HG02623 (cell line): ENCODE measurements at regions not wholly inside any gene's neighbourhood (a gene's known extent, or its start where the extent isn't known, plus 50 kb on each side); places are given as distances from the start of the nearest gene placed in this dataset.
A peak's percentile ranks its signal among the peaks of the same experiment; 100 is the strongest.
"Not testable (repeated sequence)": the region's sequence is repeated elsewhere in the genome, so short reads cannot be mapped to it uniquely, and the experiment has no call there.

Experiments used
- ATAC-seq: cut with Tn5 transposase; IDR thresholded peaks from one replicate; pipeline ENCODE4 v1.9.1; 2021; ENCODE audit warnings: moderate library complexity; ENCODE audit not compliant: unreplicated experiment

- ATAC-seq = no peak
Measured at GRCh38 chr22:48061726-48062125, 1299.3 kb downstream of the TBC1D22A start.

GRCh38 chr22:48060266-48060665 is 1297.8 kb downstream of the TBC1D22A start:
- ATAC-seq = no peak

DNA sequence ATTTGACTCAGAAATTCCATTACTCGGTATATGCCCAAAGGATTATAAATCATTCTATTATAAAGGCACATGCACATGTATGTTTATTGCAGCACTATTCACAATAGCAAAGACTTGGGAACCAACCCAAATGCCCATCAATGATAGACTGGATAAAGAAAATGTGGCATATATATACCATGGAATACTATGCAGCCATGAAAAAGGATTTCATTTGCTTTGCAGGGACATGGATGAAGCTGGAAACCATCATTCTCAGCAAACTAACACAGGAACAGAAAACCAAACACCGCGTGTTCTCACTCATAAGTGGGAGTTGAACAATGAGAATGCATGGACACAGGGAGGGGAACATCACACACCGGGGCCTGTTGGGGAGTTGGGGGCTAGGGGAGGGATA is 1297.1 kb downstream of the TBC1D22A start:
- ATAC-seq = not testable (repeated sequence)

- ATAC-seq = no peak
Measured at GRCh38 chr22:48057116-48057835, 1294.8 kb downstream of the TBC1D22A start.

- ATAC-seq = no peak
Measured at GRCh38 chr22:48055827-48056226, 1293.4 kb downstream of the TBC1D22A start.

DNA sequence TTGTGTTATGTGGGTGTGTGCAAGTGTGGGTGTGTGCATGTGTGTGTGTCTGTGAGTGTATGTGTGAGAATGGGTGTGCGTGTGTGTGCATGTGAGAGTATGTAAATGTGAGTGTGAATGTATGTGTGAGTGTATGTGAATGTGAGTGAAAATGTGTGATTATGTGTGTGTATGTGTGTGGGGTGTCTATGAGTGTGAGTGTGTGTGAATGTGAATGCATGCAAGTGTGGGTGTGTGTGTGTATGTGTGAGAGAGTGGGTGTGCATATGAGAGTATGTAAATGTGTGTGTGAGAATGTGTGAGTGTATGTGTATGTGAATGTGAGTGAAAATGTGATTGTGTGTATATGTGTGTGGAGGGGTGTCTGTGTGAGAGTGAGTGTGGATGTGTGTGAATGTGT is 1292.7 kb downstream of the TBC1D22A start:
- no peak for ATAC-seq

DNA sequence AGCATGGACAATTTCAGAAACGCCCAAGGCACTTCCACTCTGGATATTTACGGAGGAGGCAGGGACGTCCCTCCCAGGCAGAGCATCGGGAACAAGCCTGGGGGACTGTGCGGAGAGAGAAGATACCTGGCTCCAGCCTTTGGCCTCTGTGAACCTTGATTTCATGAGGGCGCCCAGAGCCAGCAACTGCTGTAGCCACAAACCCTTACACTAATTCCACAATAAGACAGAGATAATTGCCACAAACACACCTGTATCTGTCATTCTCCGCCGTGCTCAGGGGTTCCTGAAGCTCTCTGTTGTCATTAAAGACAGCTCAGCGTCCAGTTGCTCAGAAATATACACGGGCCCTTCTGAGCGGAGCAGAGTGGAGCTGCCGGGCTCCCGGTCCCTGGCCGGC is 1292.1 kb downstream of the TBC1D22A start:
- no peak for ATAC-seq

GRCh38 chr22:48053973-48054372 is 1291.5 kb downstream of the TBC1D22A start:
- no peak for ATAC-seq

- ATAC-seq = no peak
Measured at GRCh38 chr22:48053486-48053885, 1291.0 kb downstream of the TBC1D22A start.

DNA sequence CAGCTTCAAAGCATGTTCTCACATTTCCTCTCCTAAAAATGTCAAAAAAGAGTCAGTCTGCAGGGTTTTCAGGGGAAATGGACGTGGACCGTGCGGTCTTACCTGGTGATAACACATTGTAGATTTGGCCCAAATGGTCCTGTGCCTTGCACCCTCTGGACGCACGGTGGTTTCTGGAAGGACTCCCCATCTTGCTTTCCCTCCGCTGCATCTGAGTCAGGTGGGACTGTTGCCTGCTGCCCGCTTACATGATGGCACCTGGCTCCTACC is 1290.1 kb downstream of the TBC1D22A start:
- ATAC-seq = no peak

DNA sequence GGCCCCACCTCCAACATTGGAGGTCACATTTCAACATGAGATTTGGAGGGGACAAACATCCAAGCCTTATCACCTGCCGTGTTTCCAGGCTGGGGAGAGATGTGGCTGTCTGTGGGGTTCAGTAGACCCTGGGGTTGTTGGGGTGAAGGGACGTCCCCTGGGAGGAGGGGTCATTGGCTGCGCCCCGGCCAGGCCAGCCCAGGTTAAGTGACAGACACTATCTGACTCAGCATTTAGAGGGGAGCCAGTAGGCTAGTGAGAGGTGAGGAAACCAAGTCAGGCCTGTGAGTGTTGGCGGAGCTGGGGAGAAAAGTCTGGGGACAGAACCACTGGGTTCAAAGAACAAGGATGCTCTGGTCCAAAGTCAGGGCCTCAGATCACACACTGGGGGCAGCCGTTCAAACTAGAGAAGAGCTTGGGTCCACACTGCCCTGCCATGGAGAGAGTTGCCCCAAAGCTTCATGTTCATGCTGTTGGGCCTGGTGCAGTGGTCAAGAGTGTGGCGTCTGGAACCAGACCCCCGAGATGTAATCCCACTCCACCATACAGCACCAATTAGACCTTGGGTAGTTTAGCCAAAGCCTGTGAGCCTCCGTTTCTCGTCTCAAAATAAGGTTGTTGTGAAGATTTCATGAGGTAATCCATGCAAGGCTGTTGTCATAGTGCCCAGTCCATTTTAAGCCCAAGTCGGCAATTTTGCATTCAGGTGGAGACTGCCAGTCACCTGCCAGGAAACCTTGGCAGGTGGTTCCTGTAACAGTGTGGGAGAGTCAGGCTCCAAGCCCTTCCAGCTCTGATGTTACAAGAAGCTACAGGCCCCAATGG is 1289.6 kb downstream of the TBC1D22A start:
- no peak for ATAC-seq

DNA sequence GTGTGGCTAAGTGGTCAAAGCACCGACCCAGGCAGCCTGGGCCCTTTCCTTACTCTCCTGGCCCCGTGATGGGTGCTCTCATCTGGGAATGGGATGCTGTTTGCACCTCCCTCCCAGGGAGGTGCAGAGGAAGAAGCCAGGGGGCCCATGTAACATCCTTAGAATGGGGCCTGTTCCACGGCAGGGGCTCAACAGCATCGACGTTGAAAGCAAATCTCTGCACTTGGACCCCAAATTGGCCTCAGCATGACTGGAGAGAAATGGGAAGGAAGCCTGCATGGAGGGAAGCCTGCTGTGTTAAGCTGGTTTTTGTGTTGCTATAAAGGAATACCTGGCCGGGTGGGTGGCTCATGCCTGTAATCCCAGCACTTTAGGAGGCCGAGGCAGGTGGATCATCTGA is 1288.4 kb downstream of the TBC1D22A start:
- no peak for ATAC-seq

- no peak for ATAC-seq
Measured at GRCh38 chr22:48049116-48049515, 1286.7 kb downstream of the TBC1D22A start.

- ATAC-seq = no peak
Measured at GRCh38 chr22:48047722-48048500, 1285.5 kb downstream of the TBC1D22A start.

DNA sequence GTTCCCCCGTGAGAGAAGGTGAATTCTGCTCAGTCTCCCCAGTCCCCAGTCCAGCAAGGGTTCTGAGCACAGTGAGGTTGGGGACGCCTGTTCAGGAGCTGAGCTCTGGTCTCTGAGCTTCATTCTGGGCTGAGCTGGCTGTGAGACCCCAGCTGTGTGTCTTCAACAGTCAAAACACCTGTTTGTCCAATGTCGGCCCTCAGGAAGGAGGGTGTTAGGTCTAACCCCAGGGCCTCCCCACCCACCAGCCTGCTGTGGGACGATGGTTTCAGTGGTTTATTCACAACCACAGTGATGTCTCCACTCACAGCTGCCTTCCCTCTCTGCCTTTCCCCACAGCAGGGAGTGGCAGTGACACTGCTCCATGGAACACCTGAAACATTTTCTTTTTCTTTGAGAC is 1282.9 kb downstream of the TBC1D22A start:
- ATAC-seq = peak; percentile 86

DNA sequence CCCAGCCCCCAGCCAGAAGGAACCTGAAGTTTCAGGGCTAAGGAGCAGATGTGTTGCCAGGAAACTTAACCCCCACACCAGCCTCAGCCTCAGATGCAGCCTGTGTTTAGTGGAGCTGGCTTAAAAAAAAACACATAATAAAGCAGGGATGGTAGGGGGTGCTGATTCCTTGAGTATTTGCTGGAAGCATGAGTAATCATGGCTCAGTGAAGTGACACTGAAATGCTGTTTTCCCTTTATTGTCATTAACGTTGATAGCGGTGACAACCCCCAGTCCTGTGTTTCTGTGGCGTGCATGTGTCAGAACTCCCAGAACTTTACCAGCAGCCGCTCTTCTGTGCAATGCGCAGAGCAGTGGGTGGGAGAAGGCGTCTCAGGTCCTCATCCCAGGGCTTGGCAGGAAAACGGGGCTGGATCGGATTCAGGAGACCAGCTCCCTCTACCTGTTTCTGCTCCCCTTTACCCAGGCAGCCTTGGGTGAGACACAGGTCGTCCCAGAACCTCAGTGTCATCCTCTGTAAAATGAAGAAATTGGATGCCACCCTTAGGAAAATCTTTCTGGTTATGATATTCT is 1282.1 kb downstream of the TBC1D22A start:
- no peak for ATAC-seq

DNA sequence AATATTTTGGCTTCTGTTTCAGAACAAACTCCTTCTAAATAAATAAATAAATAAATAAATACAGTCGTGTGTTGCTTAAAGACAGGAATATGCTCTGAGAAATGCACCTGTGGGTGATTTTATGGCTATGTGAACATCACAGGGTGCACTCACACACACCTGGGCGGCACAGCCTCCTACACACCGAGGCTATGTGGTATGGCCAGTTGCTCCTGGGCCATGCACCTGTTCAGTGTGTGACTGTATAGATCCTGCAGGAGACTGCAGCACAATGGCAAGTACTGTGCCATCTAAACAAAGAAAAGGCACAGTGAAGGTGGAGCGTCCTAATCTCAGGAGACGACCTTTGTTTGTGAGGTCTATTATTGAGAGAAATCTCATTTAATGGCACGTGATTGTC is 1281.1 kb downstream of the TBC1D22A start:
- ATAC-seq = no peak

DNA sequence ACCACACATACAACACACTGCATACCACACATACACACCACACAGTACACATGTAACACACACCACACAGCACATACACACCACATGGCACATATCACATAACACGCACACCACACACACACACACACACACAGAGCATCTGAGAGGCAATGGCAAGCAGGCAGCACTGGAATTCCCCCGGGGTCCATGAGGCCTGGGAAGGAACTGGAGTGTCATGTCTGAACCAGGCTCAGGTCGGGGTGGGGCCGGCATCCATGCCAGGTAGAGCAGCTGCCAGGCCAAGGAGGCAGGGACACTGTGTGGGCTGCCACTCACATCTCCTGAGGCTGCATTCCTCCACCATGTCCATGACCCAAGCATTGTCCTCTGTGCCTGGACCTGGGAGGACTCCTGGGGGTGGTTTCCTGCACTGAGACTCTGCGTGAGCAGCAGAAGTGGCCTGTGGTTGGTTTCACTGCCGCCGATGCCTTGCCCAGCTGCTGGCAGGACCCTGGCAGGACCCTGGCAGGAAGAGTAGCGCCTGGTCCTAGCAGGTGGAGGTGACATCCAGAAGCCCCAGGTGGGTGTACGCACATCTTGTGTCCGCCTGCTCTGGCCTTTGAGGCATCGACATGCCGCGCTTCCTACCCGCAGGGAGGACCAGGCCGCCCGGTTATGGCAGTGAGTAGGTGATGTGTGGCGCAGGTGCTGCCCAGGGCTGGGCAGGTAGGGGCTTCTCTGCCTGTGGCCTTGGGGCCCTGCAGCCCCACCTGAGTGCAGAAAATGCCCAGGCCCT is 1280.4 kb downstream of the TBC1D22A start:
- ATAC-seq = no peak

DNA sequence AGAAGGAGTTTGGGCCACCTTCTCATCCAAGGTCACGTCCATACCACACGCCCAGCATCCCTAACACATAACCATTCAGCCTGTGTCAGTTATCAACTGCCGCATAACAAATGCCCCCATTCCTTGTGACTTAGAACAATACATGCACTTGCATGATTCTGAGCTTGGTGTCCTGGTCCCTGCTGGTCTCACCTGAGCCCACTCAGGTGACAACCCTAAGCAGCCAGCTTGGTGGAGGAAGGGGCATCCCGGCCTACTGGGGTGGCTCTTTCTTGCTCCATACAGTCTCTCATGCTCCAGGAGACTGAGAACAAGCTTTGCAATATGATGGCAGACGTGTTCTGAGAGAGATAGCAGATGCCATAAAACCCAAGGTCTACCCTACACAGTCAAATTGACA is 1276.9 kb downstream of the TBC1D22A start:
- no peak for ATAC-seq

GRCh38 chr22:48037618-48038017 is 1275.2 kb downstream of the TBC1D22A start:
- ATAC-seq = no peak

GRCh38 chr22:48035897-48036296 is 1273.4 kb downstream of the TBC1D22A start:
- no peak for ATAC-seq
